ENCODE measurements at regions not wholly inside any gene's neighbourhood (a gene's known extent, or its start where the extent isn't known, plus 50 kb on each side); places are given as distances from the start of the nearest gene placed in this dataset.

DNA sequence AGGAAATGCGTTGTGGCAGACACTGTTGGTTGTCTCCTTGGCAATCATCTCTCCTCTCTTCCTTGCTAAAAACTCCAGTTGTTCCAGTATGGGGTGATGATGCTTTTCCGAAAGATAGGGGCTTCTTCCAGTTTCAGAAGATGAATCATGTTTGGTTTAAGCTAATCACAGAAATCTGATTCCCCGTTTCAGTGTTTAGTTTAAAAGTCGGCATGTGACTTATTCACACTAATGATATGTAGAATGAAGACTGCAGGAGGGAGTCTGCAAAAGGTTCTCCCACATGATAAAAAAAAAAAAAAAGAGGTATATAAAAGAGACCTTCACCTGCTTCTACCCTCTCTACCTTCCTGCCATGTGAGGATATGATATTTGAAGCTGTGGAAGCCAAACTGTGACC lies 239.0 kb upstream of the SIX2 start:
- DNase-seq, result no peak

DNA sequence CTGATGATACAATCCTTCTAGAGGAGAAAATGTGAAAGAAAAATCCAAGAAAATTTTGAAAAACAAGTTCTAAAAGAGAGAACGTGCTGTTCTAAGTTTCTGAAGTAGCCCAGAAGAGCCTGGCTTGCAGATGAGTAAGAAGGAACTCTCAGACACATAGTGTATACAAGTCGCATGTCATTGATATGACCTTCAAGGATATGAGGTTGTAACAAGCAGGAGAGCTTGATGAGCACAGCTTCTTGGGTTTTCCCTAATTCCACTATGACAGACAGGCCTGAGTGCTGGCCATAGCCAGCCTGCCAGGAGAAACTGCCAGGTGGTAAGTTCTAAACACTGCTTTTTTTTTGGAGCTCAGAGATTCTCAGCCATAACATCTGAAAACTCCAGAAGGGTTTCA lies 235.7 kb upstream of the SIX2 start:
- no peak for DNase-seq

DNA sequence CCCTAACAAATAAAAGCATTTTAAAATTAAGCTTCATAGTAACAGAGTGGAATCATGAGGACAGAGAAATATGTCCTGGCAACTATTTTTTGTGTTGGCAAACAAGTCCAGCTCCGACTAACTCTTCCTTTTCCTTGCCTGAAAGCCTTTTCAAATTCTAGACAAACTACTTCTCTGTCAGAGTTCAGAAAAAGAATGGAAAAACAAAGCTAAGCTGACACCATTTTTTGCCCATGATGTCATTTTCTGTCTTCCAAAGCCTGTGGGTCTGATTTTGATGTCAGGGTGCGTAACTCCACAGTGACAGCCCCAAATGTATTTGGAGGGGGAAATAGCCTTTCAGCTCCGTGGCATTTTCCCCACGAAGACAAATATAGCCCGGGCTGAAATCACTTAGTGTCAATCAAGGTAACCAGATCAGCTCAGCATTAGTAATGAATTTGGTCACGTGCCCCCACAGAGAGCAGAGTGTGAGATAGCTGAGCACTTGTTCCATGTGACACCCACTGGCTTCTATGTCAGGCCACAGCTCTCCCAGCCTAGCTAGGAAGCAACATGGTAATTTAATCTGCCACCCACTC lies 233.0 kb upstream of the SIX2 start:
- no peak for DNase-seq

DNA sequence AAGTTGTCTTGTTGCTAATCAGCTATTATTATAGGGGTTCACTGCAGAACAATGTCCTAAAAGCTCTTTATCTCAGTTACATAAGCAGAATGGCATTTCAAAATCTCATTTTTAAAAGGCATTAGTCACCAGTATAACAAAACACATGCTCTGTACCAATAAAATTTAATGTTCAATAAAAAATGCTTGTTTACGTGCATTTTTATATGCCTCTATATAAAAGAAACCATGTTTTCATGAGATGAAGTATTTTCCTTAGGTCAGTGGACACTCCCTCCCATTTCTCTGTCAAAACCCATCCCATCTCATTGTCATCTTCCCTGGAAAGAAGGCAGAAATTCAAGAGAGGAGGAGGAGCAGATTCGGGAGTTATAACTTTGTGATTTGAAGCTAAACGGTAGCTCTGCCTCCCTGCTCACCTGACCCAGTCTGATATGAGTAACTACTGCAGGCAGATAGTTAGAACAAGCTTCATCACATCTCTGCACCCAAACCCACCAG lies 231.9 kb upstream of the SIX2 start:
- DNase-seq, result no peak

DNA sequence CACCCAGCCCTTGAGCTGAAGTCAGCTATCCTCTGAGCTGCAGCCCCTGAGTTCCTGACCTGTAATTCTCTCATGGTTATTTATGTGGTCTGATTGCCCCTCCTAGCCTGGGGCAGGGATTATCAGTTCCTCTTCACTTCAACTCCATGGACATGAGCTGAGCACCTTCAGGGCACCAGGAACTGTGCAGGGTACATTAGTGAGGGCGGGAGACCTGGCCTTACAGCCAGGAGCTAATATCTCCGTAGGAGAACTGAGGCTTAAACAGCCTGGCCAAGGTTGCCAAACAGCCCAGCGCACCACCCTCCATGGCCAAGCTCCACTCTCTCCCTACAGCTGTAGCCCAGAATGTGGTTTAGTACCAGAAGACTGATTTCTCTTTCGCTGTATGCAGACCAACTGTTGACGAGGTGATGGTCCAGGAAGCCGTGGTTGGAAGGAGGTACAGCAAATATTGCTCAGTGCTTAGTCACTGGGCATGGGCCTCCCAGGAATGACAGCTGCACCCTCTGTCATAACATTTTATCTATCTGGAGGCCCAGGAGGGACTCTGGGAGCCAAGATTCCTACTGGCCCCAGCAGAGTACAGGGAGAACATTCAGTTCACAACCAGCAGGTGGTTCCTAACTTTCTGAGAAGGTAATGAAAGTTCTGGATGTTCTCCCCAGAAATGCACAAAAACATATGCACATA lies 228.7 kb upstream of the SIX2 start:
- peak; percentile 54 to 76 for DNase-seq

DNA sequence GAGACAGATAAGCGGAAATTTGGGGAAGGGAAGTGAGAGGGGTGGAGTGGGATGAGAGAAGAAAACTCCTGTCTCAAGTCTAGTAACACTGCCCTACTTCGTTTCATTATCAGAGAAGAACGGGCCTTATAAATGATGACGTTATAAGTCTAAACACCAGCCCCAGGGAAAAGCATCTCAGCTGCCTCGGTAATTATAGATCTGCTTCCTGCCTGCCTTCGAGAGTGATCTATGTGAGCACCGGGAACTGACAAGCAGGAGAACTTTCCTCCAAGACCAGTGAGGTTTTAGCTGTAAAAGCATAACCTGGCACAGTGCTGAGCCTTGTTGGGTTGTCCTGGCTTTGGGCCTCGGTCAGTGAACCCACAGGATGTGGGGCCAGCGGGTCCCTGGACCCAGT lies 227.9 kb upstream of the SIX2 start:
- DNase-seq, result no peak

DNA sequence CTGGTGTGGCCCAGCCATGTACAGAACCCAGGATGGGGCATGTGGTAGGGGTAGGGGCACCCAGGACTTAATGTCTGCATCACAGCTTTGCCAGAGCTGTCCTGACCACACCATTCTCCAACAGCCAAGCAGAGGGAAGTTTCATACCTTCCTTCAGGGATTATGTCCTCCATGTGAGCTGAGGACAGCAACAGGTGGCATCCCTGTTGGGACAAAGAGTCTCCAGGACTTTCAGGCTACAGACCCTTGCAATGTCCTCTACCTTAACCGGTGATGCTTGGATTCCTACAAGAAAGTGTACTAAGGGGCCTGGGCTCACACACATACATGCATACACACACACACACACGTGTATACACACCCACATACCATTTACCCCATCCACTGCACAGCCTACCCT lies 227.0 kb upstream of the SIX2 start:
- DNase-seq, result no peak

DNA sequence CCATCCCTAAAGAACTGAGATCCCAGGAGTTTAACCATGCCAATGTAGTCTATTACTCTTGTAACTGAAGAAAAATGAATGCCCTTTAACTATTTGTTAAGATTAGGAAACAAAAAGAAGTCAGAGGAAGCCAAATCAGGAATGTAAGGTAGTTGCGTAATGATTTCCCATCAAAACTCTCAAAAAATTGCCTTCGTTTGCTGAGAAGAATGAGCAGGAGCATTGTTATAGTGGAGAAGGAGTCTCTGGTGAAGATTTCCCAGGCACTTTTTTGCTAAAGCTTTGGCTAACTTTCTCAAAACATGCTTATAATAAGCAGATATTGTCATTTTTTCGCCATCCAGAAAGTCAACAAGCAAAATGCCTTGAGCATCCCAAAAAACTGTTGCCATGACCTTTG lies 224.0 kb upstream of the SIX2 start:
- DNase-seq, result no peak

DNA sequence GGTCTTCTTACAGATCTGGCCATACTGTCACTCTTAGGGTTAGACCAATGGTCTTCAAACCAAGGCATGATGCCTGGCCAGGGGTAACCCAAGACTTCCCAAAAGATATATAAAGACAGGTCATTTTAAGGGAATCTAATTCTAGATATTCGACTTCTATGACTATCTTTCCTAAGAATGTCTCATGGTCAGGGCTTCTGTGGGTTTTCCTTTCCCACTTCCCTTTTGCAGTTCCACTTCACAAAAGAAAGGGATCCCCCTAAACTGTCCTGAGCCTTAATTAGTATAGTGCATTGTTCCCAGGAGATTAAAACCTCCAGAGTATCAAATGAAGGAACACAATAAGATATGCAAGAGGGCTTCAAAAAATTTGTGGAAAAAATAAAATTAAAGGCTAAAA lies 223.6 kb upstream of the SIX2 start:
- DNase-seq, result no peak

DNA sequence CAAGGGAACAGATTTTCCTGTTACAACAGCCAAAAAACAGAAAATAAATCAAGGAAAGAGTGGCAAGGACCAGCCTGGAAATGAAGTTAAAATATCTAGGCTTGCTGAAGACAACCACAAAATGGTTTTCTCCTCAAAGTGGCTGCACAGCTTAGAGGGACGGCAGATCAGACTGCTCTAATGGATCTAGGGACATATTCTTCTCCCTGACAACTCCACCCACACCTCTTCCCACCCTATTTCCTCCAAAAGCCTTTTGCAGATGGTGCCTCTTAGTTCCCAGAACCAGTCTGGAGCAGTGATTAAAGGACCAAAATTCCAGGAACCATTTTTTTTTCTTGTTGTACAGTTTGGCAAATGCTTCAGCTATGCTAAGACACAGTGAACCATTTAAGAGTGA lies 220.2 kb upstream of the SIX2 start:
- no peak for DNase-seq

DNA sequence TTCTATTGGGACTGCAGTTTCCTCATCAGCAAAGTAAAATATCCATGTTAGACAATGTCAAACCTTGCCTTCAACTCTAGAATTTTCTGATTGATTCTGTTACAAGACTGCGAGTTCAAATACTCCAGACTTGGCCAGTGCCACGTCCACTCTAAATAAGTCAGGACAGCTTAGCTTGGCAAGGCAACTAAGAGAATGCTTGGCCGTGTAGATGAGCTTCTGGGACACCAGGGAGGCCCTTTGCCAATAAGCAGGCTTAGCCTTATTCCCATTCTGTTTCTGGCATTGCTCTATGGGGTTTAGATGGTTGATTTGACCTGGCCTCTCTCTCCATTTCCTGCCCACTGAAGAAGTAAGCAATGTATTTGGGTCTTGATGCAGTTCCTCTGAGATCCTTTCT lies 218.1 kb upstream of the SIX2 start:
- DNase-seq, result no peak

DNA sequence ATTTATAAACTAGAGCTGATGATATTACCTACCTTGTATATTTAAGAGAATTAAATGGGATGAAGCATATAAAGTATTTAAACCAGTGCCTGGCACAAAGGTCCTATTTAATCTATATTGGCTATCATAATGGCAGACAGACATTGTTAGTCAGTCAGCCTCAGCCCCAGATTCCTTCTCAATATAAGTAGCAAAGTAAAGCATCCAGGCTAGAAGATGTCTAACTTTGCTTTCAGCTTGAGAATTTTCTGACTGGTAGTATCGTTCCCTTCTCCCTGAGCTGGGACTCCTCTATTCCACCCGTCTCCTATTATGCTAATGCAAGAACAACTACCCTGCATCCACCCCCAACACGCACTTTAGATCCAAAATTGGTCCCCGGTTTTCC lies 215.7 kb upstream of the SIX2 start:
- DNase-seq, result no peak

DNA sequence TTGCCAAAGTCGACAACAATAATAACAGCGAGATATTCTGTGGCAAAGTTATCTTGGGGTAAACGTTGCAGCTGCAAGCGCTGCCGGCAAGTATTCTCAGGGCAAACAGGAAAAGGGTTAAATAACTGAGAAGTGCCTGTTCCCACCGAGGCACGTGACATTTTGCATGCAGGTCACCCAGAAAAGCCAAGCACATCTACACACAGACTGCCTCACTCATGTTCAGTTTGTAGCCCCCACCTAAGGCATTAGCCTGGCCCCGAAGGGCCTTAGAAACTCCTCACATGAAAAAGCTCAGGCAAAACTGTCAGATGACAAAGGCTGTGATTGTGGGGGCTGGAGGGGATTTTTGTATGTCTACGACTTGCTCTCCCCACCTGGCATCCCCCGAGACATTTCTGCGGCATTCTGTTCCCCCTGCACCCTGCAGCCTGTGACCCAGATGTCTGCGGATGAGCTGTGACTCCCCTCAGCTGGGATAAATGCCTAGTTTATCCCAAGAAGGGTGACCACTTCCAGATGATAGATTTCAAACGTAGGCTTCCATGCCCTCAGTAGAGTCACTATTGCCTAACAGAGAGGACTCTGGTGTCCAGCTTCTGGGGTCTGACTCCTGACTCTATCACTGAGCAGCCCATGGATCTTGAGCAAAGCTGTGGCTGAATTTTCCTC lies 215.2 kb upstream of the SIX2 start:
- no peak for DNase-seq

DNA sequence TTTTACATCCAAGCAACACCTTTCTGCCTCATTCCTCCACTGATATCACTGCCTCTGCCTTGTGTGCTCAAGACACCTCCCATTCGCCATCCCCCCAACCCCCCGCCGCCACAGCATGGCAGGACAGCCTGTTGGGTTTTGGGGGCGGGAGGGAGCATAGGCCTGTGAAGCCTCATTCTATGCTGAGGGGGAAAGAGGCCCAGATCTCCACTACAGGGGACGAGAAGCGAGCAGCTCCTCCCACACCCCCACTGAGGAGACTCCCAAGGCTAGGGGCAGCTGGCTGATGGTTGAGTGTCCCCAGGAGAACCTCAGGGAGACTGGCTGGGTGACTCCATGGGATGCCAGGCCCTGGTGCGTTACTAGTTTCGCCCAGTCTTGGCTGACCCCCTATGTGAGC lies 214.3 kb upstream of the SIX2 start:
- DNase-seq, result no peak

DNA sequence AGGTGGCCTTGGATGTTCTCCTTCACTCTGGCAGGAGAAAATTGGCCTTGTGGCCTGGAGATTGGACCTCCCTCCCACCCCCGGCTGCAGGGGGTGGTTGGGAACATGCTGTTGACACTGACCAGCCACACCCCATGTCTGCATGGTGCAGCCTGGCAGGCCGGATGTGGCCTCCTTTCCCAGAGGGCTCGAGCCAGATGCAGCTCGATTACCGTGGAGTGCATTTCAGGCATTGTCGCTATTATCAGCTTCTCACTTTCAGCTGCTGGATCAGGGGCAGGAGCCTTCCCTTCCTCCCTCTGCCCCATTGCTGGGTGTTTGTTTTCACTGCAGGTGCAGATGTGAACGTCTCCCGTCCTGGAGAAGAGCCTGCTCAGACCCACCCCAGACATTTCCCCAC lies 211.0 kb upstream of the SIX2 start:
- DNase-seq, result no peak

DNA sequence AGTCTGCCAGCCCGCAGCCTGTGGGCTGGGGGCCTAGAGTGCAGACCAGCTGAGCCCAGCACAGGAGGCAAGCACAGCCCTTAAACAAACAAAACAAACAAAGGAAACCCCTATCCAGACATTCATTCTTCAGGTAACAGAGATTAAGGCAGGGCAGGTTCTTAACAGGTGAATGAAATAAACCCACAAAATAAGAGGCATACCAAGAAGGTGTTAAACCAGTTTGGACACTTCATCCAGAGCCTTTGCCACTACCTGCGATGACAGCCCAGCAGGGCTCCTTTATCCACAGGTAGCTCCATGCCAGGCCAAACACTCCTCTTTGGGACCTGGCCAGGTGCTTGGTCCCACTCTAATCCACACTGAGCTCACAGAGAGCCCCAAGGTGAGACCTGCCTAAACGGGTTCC lies 209.7 kb upstream of the SIX2 start:
- no peak for DNase-seq

DNA sequence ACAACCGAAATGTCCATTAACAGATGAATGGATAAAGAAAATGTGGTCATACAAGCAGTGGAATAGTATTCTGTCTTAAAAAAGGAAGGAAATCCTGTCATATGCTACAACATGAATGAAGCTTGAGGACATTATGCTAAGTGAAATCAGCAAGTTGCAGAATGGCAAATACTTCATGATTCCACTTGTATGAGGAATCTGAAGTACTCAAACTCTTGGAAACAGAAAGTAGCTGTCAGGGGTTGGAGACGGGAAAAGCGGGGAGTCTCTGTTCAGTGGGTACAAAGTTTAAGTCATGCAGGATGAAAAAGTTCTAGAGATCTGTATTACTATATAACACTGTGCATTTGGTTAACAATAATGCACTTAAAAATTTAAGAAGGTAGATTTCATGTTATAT lies 209.0 kb upstream of the SIX2 start:
- no peak for DNase-seq

DNA sequence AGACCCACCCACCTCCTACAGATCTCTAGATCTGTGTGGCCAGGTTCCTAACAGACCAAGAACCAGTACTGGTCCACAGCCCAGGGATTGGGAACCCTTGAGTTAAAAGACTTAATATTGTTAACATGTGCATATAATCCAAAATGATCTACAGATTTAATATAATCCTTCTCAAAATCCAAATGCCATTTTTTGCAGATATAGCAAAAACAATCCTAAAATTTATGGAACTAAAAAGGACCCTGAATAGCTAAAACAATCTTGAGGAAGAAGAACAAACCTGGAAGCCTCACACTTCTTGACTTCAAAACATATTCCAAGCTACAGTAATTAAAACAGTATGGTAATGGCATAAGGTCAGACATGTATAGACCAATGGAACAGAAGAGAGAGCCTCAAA lies 206.9 kb upstream of the SIX2 start:
- DNase-seq, result no peak

DNA sequence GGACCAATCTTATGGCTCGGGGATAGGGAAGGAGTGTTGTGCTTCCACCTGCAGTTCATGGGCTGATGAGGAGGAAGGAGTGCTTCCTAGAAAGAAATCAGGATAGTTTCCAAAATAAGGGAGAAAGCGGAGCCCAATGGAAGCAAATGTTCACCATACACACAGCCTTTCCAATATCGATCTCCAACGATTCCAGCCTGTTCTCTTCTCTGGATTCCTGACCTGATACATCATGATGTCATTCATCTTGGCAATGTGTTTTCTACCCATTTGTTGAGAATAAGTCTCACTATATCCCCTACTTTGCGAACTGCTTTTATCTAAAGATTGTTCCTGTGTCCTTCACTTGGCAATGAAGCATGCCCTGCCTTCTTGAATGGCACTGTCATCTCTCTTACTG lies 205.3 kb upstream of the SIX2 start:
- no peak for DNase-seq

DNA sequence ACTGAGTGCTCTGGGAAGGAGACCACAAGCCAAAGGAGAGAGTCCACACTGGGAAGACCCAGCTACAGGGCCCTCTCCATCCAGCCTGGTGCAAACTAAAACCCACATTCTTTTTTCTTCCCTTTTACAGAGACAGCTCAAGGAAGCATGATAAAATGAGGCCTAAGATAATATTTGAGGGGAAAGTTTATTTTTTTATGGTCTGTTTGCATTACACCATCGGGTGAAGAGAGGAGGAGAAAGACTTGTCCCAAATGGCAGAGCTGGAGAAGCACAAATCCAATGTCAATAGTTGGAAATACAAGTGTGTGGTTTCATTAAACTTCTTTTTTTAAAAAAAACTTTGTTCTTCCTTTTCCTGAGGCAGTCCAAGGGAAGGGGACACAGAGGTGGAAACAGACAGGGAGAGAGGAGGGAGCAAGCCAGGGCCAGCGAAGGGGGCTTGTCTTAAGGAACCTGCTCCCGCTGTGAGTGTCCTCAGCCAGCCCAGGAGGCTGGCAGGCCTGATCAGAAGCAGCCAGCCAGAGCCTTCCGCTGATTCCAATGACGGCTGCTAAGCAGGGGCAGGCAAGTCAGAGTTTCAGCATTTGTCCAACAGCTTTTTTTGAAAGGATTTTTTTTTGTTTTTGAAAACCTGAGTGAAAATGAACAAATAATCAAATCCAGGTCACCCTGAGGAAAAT lies 203.8 kb upstream of the SIX2 start:
- no peak for DNase-seq

DNA sequence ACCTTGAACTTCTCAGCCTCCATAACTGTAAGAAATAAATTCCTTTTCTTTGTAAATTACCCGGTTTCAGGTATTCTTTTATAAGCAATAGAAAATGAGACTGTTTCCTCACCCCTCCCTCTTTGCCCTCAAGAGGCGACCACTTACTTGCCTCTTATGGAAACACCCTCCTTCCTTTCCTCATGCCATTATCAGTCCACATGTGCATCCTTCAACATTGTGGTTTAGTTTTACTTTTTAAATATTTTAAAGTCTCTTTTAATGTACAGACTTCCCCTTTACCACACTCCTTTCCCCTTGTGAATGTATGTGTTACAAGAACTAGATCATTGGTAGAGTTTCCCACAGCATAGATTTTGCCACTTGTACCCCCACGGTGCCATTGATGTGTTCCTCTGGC lies 202.4 kb upstream of the SIX2 start:
- DNase-seq, result no peak

DNA sequence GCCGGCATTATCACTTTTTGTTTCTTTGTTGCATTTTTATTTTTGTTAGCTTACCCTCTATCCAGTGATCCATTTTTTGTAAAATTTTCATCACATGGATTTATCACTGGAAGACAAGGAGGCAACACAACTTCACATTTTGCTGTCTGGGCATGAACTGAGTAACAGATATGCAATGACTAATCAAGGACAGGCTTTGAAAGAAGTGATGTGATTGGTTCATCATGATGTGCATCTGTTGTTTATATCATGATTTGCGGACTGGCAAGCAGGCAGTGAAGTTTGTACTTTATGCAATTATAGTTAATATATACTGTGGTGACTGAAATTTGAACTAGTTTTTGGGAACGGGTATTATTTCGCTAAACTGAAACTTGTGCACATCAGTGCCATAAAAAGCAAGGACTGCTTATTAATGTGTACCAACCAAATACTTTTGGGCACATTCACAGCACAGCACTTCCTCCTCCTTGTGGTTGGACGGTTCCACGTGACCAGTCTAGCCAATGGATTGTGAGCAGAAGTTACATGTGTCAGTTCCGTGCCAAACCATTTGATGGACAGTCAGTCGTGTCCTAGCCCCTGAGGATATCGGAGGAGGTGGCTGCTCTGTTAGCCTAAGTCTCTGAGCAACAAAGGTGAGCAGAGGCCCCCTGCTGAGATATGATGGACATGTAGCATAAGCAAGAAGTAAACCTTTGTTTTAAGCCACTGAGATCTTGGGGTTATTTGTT lies 201.4 kb upstream of the SIX2 start:
- no peak for DNase-seq

DNA sequence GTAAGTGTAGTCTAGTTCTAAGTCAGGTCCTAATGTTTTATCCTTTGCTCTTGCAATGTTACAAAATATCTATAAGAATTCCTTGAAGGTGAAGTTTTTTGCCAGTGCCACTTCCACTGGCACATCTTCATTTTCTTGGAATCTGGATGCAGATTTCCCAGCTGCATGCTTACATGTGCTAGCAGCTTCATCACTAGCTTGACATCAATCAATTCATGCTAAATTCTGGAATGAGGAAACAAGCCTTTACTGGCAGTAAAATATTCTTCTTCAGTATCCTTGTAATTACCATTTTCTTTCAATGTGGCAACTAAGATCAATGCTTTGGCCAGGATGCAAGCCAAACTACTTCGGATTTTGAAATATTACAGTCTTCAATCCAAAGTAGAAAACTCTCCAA lies 200.6 kb upstream of the SIX2 start:
- no peak for DNase-seq

Data from SW 1271 (cell line).